Adrenal gland (tissue), 5 donors: ENCODE measurements at regions not wholly inside any gene's neighbourhood (a gene's known extent, or its start where the extent isn't known, plus 50 kb on each side); places are given as distances from the start of the nearest gene placed in this dataset.

Source experiments
- CTCF ChIP-seq, 6 experiments: fragments of 450-650 bp in 4 of 6; fragments of 200-600 bp in 2 of 6; sonication (generic) in 1 of 6; IDR thresholded peaks; 1 replicate in 5 of 6; 2 replicates in 1 of 6; pipeline versions ENCODE4 v1.5.1 to v1.8.0; 2016 to 2021; ENCODE audit warnings: antibody characterized with exemption in 6 of 6, mild to moderate bottlenecking in 2 of 6, moderate library complexity in 1 of 6
- POLR2A ChIP-seq, 2 donors: fragments of 450-650 bp; IDR thresholded peaks; one replicate each; pipeline ENCODE4 v1.6.1; 2017; ENCODE audit warnings: antibody characterized with exemption in 2 of 2, mild to moderate bottlenecking in 2 of 2, moderate library complexity in 1 of 2
- donor health status: DM: no; HTN: no; CAD: no.

- TF ChIP-seq CTCF (IDR thresholded peaks at IDR 0.05) = no peak
- TF ChIP-seq POLR2A (IDR thresholded peaks at IDR 0.05) = no peak
These were observed 1494.4 kb upstream of the NUDT12 start for GRCh38 chr5:105057001-105057436.
